ENCODE measurements at regions not wholly inside any gene's neighbourhood (a gene's known extent, or its start where the extent isn't known, plus 50 kb on each side); places are given as distances from the start of the nearest gene placed in this dataset.
"Not testable (repeated sequence)": the region's sequence is repeated elsewhere in the genome, so short reads cannot be mapped to it uniquely, and the experiment has no call there.

DNA sequence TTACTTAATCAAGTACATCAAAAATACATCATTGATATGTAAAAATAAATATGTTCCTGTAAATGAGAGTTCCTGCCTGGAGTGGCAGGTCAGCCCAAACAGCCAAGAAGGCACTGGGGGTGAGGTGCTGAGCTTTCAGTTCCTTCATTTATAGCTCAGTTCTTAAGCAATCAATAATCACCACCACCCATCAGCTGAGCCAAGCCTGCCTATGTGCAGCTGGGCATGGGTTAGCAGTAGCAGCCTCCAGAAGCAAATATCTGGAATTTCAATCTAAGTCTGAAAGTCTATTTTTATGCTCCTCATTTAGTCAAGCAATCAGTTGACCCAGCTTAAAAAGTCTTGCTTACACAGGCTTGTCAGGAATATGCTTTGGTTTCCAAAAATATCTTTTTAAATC is 811.0 kb upstream of the AMELY start:
- Mint-ChIP-seq H3K36me3 (ENCODE audit: low read depth) (no peaks in the 10 kb centered on the region), H3K27me3 (ENCODE audit: insufficient read depth) (no peaks in the 10 kb centered on the region; the same call in 1 of the 2 replicates), H3K4me1 (ENCODE audit: low read depth) (peaks cover 34% of the 10 kb centered on the region), H3K9me3 (no peaks in the 10 kb centered on the region), H3K4me3 (no peak overlapping the region), H3K27ac (no peak overlapping the region)
- no peak for DNase-seq
- TF ChIP-seq, protein P1, sequence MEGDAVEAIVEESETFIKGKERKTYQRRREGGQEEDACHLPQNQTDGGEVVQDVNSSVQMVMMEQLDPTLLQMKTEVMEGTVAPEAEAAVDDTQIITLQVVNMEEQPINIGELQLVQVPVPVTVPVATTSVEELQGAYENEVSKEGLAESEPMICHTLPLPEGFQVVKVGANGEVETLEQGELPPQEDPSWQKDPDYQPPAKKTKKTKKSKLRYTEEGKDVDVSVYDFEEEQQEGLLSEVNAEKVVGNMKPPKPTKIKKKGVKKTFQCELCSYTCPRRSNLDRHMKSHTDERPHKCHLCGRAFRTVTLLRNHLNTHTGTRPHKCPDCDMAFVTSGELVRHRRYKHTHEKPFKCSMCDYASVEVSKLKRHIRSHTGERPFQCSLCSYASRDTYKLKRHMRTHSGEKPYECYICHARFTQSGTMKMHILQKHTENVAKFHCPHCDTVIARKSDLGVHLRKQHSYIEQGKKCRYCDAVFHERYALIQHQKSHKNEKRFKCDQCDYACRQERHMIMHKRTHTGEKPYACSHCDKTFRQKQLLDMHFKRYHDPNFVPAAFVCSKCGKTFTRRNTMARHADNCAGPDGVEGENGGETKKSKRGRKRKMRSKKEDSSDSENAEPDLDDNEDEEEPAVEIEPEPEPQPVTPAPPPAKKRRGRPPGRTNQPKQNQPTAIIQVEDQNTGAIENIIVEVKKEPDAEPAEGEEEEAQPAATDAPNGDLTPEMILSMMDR (IDR thresholded peaks at IDR 0.05), result no peak

DNA sequence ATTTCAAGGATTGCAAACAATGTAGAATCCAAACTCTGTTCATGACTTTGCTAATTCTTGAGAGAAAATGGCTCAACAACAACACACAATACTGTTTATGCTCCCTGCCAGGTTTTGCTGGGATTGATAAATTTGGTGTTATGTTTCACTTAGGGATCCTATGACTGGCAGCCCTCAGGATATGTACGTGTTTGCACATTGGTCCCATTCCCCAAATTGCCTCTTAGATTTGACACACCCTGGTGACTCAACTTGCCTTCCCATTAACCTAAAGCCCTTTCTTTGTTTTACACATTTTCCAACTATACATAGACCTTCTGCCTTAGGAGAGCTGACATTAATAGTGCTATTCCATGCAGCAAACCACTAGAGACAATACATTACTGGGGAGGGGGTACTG is 809.4 kb upstream of the AMELY start:
- H3K4me3 Mint-ChIP-seq, result no peak overlapping the region
- H3K4me1 Mint-ChIP-seq (ENCODE audit: low read depth), result peaks cover 34% of the 10 kb centered on the region
- no peaks in the 10 kb centered on the region for H3K36me3 Mint-ChIP-seq (ENCODE audit: low read depth)
- TF ChIP-seq, protein P1 (IDR thresholded peaks at IDR 0.05), result no peak
- H3K9me3 Mint-ChIP-seq, result no peaks in the 10 kb centered on the region
- no peak for DNase-seq
- no peak overlapping the region for H3K27ac Mint-ChIP-seq
- no peaks in the 10 kb centered on the region for H3K27me3 Mint-ChIP-seq (ENCODE audit: insufficient read depth)

DNA sequence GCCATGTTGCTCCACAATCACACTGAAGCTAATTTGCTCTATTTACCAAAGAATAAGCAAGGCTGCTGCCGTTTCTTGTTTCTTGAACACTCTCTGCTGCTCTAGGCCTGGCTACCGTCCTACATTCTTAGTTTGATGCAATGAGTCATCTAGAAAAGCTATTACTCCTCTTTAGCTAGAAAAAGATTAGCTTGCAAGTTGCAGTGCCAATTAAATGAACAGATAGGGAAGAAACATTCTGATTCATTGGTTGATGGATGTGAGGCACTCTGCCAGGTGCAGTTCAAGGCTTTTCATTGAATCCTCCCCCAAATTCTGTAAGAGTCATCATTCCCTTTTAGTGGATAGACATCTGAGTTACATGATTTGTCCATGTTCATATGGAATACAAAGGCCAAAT is 807.7 kb upstream of the AMELY start:
- peak; percentile 77 for DNase-seq
- TF ChIP-seq, protein P1 (IDR thresholded peaks at IDR 0.05), result no peak
- Mint-ChIP-seq H3K4me3 (no peak overlapping the region), H3K27ac (peak overlapping the region; percentile 40; the same call in 1 of the 2 replicates), H3K9me3 (no peaks in the 10 kb centered on the region), H3K4me1 (ENCODE audit: low read depth) (peaks cover 37% of the 10 kb centered on the region), H3K27me3 (ENCODE audit: insufficient read depth) (no peaks in the 10 kb centered on the region), H3K36me3 (ENCODE audit: low read depth) (no peaks in the 10 kb centered on the region)

DNA sequence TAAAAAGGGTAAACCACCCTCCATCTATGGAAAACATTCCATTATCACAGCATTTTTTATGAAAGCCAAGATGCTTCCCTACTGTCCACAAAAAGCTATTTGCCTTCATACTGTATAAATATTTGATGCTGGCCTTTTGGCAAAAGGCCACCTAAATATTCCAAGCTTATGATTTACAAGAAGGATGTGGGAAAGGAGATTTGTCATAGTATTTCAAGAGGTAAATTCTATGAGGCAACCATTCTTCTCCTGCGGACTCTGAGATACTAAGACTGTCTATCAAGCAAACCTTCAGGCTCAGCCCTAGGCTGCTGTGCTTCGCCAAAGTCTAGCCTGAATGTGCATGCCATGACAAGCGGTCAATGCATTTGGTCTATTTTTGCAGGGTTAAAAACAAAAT is 807.1 kb upstream of the AMELY start:
- peak overlapping the region; percentile 40; the same call in 1 of the 2 replicates for H3K27ac Mint-ChIP-seq
- peak; percentile 4 for DNase-seq
- no peaks in the 10 kb centered on the region for H3K27me3 Mint-ChIP-seq (ENCODE audit: insufficient read depth)
- H3K4me1 Mint-ChIP-seq (ENCODE audit: low read depth), result peaks cover 35% of the 10 kb centered on the region
- no peak overlapping the region for H3K4me3 Mint-ChIP-seq
- H3K9me3 Mint-ChIP-seq, result no peaks in the 10 kb centered on the region
- TF ChIP-seq, protein P1 (IDR thresholded peaks at IDR 0.05), result no peak
- H3K36me3 Mint-ChIP-seq (ENCODE audit: low read depth), result no peaks in the 10 kb centered on the region

DNA sequence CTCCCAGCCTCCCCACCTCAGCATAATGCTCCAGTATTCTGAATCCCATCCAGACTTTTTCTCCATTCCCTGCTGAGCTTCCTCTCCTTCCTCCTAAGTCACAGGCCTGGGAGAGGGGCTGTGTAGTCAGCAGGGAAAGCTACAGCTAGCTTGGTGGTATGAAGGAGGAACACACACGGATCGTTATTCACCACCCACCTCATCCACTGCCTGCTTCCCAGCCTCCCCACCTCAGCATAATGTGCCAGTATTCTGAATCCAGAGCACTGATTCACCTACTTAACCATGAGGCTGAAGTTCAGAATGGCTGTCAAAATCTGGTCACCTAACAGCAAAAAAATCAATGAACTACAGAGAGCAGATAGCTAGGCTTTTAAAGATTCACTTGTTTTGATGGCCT is 806.6 kb upstream of the AMELY start:
- no peaks in the 10 kb centered on the region for H3K9me3 Mint-ChIP-seq
- TF ChIP-seq, protein P1 (IDR thresholded peaks at IDR 0.05), result no peak
- H3K36me3 Mint-ChIP-seq (ENCODE audit: low read depth), result no peaks in the 10 kb centered on the region
- H3K27ac Mint-ChIP-seq, result peak overlapping the region; percentile 71
- H3K4me3 Mint-ChIP-seq, result no peak overlapping the region
- no peaks in the 10 kb centered on the region for H3K27me3 Mint-ChIP-seq (ENCODE audit: insufficient read depth)
- DNase-seq, result no peak
- peaks cover 35% of the 10 kb centered on the region for H3K4me1 Mint-ChIP-seq (ENCODE audit: low read depth)

DNA sequence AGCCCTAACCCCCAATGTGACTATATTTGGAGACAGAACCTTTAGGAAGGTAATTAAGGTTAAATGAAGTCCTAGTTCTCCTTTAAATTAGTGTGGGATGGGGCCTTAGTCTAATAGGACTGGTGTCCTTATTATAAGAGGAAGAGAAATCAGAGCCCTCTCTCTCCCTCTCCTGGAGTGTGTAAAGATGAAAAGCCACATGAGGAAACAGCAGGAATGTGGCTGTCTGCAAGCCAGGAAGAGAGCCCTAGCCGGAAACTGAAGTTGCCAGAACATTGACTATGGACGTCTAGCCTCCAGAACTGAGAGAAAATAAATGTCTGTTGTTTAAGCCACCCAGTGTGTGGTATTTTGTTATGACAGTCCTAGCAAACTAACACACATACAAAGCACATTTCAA is 802.9 kb upstream of the AMELY start:
- no peak overlapping the region for H3K4me3 Mint-ChIP-seq
- DNase-seq, result no peak
- TF ChIP-seq, protein P1 (IDR thresholded peaks at IDR 0.05), result no peak
- peaks cover 44% of the 10 kb centered on the region for H3K4me1 Mint-ChIP-seq (ENCODE audit: low read depth)
- H3K27ac Mint-ChIP-seq, result no peak overlapping the region
- H3K9me3 Mint-ChIP-seq, result no peaks in the 10 kb centered on the region; the same call in 1 of the 2 replicates
- H3K27me3 Mint-ChIP-seq (ENCODE audit: insufficient read depth), result no peaks in the 10 kb centered on the region
- H3K36me3 Mint-ChIP-seq (ENCODE audit: low read depth), result no peaks in the 10 kb centered on the region

DNA sequence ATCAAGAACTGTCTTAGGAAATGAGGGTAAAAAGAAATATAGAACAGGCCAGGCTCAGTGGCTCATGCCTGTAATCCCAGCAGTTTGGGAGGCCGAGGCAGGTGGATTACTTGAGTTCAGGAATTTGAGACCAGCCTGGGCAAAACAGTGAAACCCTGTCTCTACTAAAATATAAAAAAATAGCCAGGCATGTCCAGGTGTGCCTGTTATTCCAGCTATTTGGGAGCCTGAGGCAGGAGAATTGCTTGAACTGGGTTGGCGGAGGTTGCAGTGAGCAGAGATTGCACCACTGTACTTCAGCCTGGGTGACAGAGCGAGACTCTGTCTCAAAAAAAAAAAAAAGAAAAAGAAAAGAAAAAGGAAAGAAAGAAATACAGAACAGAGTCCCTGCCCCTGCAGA is 802.2 kb upstream of the AMELY start:
- not testable (repeated sequence) for H3K36me3 Mint-ChIP-seq (ENCODE audit: low read depth); H3K4me3 Mint-ChIP-seq; H3K27ac Mint-ChIP-seq; H3K27me3 Mint-ChIP-seq (ENCODE audit: insufficient read depth); DNase-seq; H3K9me3 Mint-ChIP-seq
- peaks cover 38% of the 10 kb centered on the region for H3K4me1 Mint-ChIP-seq (ENCODE audit: low read depth)

Data from HFFc6 (cell line).